Smooth muscle cell of the brain vasculature (primary cell): ENCODE measurements at regions not wholly inside any gene's neighbourhood (a gene's known extent, or its start where the extent isn't known, plus 50 kb on each side); places are given as distances from the start of the nearest gene placed in this dataset.
A peak's percentile ranks its signal among the peaks of the same experiment; 100 is the strongest.

Experiments used
- DNase-seq: peaks from one replicate; pipeline ENCODE4 v3.0.0-alpha.2; 2012; ENCODE audit warnings: low read depth, low spot score

DNA sequence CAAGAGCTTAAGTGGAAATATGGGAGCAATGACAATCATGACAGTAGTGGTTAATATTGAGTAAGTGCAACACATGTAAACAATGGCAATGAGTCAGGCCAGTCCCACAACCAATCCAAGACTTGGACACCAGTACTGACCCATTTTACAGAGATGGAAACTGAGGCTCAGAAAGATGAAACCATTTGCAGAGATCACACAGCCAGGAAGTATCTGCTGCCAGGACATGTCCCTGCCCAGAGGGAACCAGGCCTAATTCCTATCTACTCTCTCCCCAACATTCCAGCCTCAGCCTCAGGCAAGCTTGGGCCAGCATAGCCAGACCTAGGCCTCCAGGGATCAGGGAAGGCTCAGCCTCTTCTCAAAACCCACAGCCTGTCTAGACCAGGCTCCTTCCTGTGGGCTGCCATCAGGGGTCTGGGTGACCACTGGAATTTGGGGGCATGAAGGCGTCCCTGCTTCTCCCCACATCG, 395.1 kb downstream of the MN1 start:
- no peak for DNase-seq

DNA sequence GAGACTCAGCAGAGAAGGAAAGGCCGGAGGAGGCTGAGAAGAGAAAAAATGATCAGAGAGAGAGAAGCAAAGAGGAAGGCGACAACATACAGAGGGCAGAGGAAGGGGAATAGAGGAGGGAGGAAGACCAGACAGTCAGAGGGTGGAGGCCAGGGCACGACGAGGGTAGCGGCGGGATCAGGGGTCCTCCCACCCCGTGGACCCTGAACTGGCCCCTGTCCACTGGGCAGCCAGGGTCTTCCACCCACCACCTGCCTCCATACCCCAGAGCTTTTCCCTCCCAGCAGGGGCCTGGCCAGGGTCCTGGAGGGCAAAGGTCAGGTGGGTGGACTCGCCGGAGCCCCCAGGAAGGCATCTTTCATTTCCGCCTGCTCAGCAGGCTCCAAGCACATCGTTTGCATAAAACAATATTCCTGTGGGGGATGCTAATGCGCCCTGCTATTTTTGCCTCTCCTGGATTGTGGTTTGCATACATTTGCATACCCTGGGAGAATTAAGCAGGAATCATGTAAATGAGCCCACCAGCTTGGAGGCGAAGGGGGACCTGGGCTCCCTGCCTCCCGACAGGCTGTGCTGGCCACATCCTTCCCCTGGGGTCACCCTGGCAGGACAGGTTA, 394.1 kb downstream of the MN1 start:
- DNase-seq = no peak

DNA sequence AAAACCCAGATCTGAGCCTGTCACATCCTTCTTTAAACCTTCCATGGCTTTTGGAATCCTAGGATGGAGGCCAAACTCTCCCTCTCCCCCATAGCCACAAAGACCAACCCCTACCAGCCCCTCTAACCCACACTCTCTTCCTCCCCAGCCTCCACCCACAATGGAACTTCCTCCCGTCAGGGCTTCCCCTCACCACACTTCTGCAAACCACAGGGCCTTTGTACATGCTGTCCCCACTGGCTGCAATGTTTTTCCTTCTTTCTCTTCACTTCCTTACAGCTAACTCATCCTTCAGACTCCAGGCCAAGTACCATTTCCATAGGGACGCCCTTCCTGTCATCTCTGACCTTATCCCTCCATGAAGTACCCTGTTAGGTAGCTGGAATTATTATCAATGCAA, 393.5 kb downstream of the MN1 start:
- DNase-seq = no peak

DNA sequence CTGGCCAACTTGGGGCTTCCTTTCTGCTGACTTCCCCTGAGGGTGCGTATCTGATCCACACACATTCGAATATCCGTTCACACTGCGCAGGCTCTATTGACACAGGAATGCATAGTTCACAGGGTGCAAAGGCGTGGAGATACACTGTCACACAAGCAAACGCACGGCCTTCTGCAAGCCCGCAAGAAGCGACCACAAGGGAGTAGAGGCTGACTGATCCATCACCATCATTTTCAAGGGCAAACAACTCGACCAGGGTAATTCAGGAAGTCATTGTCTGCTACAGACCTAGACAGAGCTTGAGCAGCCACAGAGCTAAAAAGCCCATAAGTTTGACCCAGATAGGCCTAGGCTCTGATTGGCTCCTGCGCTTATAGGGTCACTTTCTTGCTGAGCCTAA, 392.3 kb downstream of the MN1 start:
- DNase-seq = no peak

DNA sequence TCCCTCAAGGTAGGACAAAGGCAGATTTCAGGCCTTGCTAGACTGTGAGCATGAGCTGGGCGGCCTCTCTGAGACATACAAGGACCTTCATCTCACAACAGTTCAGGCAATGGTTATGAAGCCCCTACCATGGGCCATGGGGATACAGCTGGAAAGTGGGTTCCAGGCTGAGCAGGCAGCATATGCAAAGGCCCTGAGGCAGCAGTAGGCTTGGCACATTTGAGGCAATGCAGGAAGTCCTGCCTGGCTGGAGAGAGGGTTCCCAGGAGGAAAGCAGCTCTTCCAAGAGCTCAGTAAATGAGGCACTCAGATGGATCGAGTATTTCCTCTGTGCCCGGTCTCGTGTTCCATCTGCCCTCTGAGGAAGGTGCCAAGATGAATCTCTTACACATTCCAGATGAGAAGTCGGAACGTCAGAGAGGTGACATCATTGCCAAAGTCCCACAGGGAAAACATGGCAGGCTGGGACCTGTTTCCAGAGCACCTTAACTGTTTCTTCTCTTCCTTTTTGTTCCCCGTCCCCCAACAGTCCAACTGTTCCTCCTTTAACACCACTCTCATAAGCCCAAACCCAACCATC, 388.6 kb downstream of the MN1 start:
- no peak for DNase-seq

DNA sequence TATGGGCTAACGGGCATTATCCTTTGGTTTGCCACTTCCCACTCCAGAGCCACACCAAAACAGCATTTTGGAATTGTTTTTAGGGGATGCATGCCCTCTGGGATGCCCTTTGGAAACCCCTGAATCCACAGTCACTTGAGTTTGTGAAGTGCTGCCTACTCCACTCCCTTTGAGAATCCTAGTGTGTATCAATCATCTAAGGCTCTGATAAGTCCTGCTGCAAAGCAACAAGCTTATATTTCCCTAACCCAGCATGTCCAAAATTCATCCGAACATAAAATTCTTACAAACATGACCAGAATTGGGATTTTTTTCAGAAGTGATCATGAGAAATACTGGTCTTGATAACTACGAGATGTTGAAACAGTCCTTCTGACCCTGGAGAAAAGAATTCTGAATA, 387.9 kb downstream of the MN1 start:
- DNase-seq = no peak

DNA sequence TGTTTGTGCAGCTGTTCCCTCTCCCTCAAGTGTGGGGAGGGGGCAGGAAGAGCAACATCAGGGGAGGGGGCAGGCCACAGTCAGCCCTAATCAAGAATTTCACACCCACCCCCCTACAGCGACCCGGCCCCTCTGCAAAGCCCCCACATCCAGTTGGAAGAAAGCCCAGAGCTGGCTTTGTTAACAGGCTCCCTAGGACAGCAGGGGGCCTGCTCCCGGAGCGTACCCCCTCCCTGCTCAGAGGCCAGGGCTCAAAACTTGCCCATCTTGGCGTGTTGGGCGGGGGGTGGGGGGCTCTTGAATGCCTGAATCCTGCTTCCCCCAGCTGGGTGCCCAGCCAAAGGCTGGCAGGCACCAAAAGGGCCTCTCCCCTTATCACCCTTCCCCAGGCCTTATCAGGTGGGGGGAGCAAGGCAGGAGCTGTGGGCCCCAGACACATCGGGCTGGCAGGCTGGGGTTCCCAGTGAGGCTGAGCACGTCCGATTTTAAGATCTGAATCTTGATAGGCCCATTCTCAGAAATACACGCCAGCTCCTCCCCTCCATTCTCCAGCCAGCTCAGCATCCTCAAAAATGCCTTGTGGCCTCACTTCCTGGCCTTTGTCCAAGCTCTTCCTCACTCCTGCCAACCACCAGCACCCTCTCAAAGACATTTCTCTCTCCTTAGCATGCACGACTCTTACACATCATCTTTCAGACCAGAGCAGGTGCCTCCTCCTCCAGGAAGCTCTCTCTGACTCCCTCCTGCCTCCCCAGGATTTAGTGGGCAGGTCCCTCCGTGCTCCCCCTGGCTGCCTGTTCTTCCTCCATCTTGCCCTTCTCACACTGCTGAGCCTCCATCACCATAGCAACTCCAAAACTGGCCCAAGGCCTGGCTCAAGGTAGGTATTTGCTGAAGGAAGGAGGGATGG, 384.8 kb downstream of the MN1 start:
- DNase-seq = peak; percentile 77

DNA sequence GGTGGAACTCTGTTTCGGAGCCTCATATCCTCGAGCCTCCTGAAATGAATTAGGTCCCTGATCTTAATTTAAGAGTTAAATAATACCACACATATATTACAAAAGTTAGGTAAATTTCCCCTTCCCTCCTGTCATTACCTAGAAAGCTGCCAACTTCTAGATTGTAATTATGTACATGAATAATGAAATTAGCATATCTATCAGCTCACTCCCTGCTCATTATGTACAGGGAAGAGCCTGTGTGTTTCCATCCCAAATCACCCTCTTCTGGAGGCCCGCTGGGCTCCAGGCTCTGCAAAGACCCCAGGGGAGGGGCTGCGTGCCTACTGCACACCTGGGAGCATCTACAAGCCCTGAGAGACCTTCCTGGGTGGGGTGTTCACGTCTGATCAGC, 384.1 kb downstream of the MN1 start:
- no peak for DNase-seq

DNA sequence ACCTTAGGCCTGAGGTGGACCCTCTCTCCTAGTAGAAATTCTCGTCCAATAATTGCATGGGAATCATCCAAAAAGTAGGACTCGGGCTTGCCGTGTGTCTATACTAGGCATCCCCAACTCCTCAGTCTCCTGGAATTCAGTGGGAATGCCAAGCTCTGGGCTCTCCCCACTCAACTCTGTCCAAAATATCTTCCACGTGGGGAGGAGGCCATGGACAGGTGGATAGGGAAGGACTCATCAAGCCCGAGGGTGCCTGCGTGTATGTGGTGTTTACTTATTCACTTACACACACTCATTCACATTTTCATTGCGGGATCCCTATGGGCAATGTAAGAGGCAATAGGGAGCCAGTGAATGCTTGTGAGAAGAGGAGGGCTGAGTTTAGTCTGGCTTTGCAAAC, 383.3 kb downstream of the MN1 start:
- DNase-seq = no peak

DNA sequence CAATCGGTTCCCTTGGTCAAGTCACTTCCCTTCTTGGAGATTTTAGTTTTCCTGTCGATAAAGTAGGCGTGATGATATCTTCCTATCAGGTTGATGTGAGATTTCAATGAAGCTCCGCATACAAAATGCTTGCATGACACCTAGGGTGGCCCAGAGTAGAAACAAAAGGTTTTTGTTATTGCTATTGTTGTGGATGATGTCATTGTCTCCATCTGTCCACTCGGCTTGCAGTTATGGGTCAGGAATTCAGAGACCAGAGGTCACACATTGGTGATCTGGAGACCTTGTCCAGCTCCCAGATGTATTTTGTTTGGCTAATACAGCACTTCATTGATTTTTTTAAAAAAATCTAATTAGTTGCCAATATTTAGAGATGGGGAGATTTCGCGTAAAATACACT, 382.1 kb downstream of the MN1 start:
- DNase-seq = no peak

DNA sequence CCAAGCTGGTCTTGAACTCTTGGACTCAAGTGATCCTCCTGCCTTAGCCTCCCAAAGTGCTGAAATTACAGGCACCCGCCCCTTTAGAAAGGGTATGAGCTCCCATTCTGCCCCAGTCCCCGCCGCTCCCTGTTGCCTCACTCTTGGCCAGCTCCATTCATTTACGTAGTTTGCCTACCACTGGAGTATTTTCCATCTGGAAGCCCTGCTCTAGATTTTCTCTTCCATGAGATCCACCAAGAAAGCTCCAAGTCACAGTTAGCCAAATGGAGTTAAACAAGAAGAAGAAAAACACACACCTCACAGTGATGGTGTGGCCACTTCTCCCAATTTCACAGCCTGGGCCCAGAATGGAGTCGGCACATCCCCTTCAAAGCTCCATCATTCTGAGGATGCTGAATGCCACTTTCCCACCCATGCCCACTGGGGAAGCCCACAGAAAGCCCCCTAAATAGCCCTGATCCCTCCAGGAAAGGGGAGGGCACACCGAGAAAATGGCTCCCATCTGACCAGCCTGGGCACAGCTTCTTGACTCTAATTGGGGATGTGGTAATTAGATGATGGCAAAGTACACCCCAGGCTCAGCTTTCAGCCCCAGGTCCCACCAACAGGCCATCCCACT, 381.2 kb downstream of the MN1 start:
- no peak for DNase-seq

DNA sequence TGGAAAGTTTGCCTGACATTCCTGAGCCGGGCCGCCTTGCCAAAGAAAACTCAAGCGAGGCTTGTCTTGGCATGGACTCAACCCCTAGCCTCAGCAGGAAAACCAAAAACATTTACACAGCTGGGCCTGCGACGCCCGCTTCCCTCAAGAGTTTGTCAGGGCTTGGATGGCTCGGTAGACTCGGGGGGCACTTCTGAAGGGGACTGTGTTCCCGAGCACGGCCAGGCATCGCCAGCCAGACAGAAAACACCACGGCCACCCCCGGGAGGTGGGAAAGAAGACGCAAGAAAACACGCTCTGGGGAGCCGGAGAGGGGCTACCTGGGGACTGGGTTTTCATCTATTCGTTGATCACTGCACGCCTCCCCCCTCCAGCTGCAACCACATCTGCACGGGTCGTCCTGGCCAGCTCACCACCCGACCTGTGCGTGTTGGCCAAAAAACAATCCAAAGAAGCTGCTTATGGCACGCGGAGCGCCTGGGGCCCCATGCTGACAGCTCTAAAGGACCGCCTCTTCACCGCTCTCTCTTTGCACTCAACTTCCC, 380.7 kb downstream of the MN1 start:
- peak; percentile 99 for DNase-seq

DNA sequence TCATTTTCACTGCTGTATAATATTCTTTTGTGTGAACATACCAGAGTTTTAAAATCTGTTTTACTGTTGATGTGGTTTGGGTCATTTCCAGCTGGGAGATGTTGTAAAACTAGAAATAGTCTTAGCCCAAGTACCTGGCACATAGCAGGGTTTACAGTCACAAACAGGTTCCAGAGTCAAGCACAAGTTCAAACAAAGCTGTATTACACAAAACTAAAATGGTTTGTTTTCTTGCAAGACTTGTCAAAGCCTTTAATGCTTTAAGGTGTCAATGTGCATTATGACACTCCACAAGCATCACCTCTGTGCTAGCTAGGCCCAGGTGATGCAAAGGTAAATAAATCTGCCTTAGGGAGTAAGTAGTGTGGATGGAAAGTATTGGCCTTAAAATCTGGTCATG, 379.1 kb downstream of the MN1 start:
- no peak for DNase-seq

DNA sequence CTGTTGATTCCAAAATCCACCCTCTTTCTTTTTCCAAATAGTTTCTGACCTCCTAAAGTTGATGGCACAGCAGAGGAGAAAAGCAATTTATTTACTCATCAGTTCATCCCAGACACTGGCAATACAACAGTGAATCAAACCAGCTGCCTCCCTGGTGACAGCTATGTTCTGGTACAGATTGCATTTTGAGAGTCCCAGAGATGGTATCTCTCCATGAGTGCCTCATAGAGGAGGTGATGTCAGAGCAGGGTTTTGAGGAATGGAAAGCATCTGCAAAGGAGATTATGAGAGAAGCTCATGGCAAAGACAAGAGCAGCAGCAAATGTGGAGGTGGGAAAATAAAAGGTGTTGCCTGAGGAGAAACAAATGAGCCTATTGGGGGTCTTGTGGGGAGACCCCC, 377.2 kb downstream of the MN1 start:
- DNase-seq = no peak

DNA sequence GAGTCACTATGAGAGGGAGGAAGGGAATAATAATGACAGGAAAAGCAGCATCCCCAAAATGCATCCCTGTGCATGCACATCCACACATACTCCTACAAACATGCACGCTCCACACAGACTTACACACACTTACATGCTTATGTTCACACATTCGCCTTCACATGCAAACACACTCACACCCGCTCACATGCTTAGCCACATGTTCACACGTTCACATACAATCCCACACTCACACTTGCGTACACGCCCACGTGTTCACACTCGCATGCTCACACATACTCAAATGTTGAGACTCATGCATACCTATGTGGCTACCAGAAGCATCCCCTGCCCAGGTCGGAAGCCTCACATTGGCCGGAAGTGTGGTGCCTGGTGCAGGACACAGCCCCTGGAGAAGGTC, 372.1 kb downstream of the MN1 start:
- DNase-seq = no peak

DNA sequence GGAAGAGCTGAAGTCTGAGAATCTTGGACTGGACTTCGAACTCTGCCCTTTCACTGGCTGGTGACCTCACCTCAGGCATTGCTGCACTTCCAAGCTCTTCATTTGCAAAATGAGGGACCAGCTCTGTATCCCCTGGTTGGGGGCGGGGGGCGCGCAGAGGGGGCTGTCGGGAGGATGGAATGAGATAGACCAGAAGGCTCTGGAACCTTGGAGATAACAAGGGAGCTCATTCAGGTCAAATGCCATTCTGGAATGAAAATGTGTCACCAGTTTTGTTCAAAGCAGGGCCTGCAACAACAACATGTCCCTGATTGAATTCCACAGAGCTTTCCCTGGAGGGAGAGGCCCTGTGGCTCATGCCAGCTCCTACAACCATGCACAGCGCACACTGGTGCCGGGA, 370.5 kb downstream of the MN1 start:
- DNase-seq = no peak

DNA sequence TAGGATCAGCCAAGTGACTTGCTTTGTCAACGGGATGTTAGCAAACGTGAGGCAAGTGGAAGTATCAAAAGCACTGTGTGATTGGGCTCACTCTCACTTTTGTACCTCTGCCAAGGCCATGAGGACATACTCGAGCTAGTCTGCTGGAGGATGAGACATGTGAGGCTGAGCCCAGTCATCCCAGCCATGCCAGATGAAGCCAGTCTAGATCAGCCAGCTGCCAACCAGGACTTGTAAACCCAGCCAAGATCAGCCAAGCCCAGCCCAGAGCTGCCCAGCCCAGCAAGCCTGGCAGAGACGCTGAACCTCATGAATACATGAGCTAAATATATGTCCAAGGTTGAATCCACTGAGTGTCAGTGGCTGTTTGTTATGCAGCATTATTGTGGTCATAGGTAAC, 369.7 kb downstream of the MN1 start:
- no peak for DNase-seq

DNA sequence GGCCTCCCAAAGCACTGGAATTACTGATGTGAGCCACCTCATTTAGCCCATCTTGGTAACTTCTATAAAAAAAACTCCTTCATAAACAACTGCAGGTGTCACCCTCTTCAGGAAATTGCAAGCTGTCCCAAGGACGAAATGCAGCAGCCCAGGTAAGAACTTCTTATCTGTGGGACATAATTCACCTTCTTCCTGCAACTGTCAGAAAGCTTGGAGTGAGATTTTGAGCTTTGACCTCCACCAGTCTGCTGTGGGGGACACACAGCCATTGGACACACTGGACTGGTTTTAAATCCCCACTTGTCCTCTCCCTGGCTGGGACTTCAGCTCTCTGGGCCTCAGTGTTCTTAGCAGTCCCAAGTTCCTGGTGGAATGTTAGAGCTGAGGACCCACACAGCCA, 368.5 kb downstream of the MN1 start:
- no peak for DNase-seq

DNA sequence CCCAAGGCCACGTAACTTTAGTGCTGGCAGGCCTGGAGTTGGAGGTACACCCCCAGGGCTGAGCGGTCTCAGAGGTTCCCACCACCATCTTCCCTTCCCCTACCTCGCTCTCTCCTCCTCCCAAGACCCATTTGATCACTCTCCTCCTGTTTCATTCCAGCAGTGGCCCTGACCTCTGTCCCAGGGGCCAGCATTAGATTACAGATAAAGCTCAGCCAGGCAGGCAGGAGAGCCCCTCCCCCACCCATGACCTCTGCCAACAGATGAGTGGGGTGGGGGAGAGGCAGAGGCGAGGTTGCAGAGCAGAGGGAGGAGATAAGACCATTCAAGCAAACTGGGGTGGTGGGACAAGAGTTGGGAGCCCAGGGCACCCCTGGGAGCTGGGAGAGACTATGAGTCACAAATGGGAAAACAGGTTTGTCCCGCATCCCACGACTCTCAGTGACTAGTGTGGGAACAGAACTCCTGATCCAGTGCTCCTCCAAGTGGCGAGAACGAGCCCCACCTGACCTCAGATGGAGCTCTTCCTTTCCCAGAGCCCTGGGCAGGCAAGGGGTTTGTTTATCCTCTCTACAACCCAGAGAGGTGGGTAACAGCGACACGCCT, 367.9 kb downstream of the MN1 start:
- no peak for DNase-seq

DNA sequence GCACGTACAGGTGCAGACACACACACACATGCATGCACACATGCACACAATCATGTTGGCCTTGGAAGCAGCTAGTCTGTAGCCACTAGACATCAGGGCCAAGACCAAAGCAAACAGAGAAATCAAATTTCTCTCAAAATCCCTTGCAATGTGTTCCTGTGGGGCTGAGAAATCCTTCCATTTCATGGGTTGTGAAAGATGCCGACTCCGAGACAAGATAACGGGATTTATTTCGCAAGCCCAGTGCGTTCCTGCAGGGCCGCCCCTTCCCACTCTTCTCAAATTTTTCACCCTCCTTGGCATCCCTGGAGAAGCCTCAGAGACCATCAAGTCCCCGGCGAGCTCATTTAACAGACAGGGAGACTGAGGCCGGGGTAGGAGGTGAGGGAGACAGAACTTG, 366.7 kb downstream of the MN1 start:
- DNase-seq = no peak

DNA sequence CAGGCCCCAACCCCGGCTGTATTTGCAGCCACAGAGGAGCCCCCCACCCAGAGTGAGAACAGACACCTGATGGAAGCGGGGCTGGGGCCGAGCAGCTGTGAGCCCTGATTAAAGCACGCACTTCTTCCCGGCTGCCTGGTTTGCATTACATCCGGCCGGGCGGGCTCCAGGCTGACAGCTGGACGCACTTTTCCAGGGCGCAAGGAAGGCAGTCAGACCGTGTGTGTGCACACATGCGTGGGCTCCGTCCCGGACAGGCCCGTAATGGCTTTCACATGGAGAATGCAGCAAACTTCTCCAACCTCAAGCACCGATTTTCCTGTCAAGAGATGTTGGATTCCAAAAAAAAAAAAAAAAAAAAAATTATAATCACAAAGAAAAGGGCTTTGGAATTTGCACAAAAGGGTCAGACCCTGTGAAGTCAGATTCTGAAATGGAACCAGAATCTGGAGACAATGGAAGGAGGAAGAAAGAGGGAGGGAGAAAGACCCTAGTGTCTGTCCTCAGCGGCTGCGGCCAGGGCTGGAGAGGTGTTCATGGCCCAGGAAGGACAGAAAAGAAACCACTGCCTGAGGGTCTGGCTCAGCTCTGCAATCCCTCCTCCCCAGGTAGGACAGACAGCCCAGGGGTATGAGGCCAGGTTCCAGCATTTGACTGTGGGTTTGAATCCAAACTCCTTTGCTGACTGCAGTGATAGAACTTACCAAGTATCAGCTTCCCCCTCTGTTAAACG, 365.5 kb downstream of the MN1 start:
- DNase-seq = no peak
